ENCODE measurements at regions not wholly inside any gene's neighbourhood (a gene's known extent, or its start where the extent isn't known, plus 50 kb on each side); places are given as distances from the start of the nearest gene placed in this dataset.
A peak's percentile ranks its signal among the peaks of the same experiment; 100 is the strongest.

- DNase-seq (ENCODE audit: low read depth in 6 of 9, low spot score in 9 of 9), result no peak
- no peaks in the 10 kb centered on the region for H3K36me3 ChIP-seq (ENCODE audit: control insufficient read depth in 2 of 2, insufficient read depth in 2 of 2, low read length in 1 of 2)
- H3K4me1 ChIP-seq (ENCODE audit: control insufficient read depth in 2 of 2, insufficient read depth in 2 of 2, low read length in 2 of 2), result peaks cover 11 to 25% of the 10 kb centered on the region in 2 donors
- H3K27ac ChIP-seq (ENCODE audit: low read depth in 1 of 2, low read length in 1 of 2), result no peak overlapping the region
- no peaks in the 10 kb centered on the region for H3K27me3 ChIP-seq (ENCODE audit: control insufficient read depth in 2 of 2, insufficient read depth in 1 of 2, low read length in 1 of 2)
- WGBS, result 93% methylated on average over 7 of the region's 7 CpGs
- H3K9me3 ChIP-seq (ENCODE audit: control insufficient read depth in 2 of 2, insufficient read depth in 1 of 2, low read length in 1 of 2), result peaks cover 0 to 8% of the 10 kb centered on the region in 2 donors
- H3K4me3 ChIP-seq (ENCODE audit: low read length in 2 of 2), result no peak overlapping the region
Measured at GRCh38 chr2:203802342-203803052, 65.1 kb upstream of the CTLA4 start.

GRCh38 chr2:203803053-203803429 lies 64.5 kb upstream of the CTLA4 start:
- no peaks in the 10 kb centered on the region for H3K27me3 ChIP-seq (ENCODE audit: control insufficient read depth in 2 of 2, insufficient read depth in 1 of 2, low read length in 1 of 2)
- peaks cover 11 to 29% of the 10 kb centered on the region in 2 donors for H3K4me1 ChIP-seq (ENCODE audit: control insufficient read depth in 2 of 2, insufficient read depth in 2 of 2, low read length in 2 of 2)
- WGBS, result 97% methylated on average over 1 of the region's 1 CpG
- H3K27ac ChIP-seq (ENCODE audit: low read depth in 1 of 2, low read length in 1 of 2), result no peak overlapping the region
- DNase-seq (ENCODE audit: low read depth in 6 of 9, low spot score in 9 of 9), result no peak
- no peak overlapping the region for H3K4me3 ChIP-seq (ENCODE audit: low read length in 2 of 2)
- peaks cover 0 to 8% of the 10 kb centered on the region in 2 donors for H3K9me3 ChIP-seq (ENCODE audit: control insufficient read depth in 2 of 2, insufficient read depth in 1 of 2, low read length in 1 of 2)
- H3K36me3 ChIP-seq (ENCODE audit: control insufficient read depth in 2 of 2, insufficient read depth in 2 of 2, low read length in 1 of 2), result no peaks in the 10 kb centered on the region

DNA sequence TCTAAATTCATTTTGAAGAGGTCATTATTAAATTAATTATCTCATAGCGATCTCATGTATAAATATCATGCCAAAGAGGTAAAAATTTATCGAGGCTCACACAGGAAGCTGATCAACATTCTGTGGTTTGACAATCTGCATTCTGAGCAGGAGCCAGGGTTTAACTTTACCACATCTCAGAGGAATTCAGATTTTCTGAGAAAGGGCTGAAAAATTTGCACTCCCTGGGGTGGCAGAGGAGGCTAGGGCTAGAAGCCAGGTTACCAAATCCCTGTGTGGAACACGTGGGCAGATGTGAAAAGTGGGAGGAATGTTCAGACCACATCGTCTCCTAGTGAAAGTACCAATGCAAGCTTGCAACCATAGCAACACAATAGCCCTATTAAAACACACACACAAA lies 63.5 kb upstream of the CTLA4 start:
- peaks cover 11 to 28% of the 10 kb centered on the region in 2 donors for H3K4me1 ChIP-seq (ENCODE audit: control insufficient read depth in 2 of 2, insufficient read depth in 2 of 2, low read length in 2 of 2)
- no peaks in the 10 kb centered on the region for H3K36me3 ChIP-seq (ENCODE audit: control insufficient read depth in 2 of 2, insufficient read depth in 2 of 2, low read length in 1 of 2)
- DNase-seq (ENCODE audit: low read depth in 6 of 9, low spot score in 9 of 9), result peak in 1 of 9 donors; percentile 52
- H3K4me3 ChIP-seq (ENCODE audit: low read length in 2 of 2), result no peak overlapping the region
- H3K9me3 ChIP-seq (ENCODE audit: control insufficient read depth in 2 of 2, insufficient read depth in 1 of 2, low read length in 1 of 2), result peaks cover 0 to 8% of the 10 kb centered on the region in 2 donors
- H3K27me3 ChIP-seq (ENCODE audit: control insufficient read depth in 2 of 2, insufficient read depth in 1 of 2, low read length in 1 of 2), result no peaks in the 10 kb centered on the region
- WGBS, result 20% methylated on average over 4 of the region's 4 CpGs
- peak overlapping the region in 1 of 2 donors; percentile 15 for H3K27ac ChIP-seq (ENCODE audit: low read depth in 1 of 2, low read length in 1 of 2)

DNA sequence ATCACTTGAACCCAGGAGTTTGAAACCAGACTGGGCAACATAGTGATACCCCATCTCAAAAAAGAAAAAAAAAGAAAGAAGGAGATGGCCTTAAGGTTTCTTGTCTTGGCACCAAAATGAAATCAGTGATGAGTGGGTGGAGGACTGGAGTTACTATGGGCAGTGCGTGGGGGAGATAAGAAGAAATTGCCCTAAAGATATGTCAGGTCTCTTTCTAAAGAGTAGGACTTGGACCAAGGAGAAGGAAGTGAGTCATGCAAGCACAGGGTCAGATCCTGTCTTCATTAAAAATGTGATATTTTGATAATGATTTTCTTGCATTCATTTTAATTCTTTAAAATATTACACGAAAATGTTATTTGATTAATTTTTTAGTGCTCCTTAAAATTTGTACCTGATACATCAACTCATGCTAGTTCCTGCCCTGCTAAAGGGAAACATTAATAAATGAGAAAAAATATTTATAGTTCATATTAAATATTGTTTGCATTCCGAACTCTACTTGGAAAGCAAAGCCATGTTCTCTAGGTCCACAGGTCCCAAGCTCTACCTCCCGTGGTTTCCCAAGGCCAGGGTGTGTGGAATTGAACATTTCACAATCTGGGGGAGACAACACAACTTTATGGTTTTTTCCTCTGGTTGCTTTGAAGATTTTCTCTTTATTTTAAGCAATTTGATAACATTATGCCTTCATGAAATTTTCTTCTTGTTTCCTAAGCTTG lies 62.6 kb upstream of the CTLA4 start:
- WGBS, result 96% methylated on average over 4 of the region's 4 CpGs

DNA sequence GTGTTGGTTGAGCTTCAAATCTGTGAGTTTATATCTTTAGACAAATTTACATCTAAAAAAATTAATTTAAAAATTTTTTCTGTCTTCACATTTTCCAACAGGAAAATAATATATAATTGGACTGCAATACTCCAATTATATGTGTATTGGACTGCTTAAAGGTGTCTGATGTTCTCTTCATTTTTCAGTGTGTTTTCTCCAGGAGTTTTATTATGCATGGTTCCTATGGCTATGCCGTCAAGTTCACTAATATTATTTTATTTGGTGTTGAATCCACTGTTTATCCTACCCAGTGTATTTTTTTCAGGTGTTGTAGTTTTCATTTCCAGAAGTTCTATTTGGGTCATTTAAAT lies 62.1 kb upstream of the CTLA4 start:
- H3K9me3 ChIP-seq (ENCODE audit: control insufficient read depth in 2 of 2, insufficient read depth in 1 of 2, low read length in 1 of 2), result peaks cover 0 to 8% of the 10 kb centered on the region in 2 donors
- H3K27ac ChIP-seq (ENCODE audit: low read depth in 1 of 2, low read length in 1 of 2), result no peak overlapping the region
- no peaks in the 10 kb centered on the region for H3K36me3 ChIP-seq (ENCODE audit: control insufficient read depth in 2 of 2, insufficient read depth in 2 of 2, low read length in 1 of 2)
- no peaks in the 10 kb centered on the region for H3K27me3 ChIP-seq (ENCODE audit: control insufficient read depth in 2 of 2, insufficient read depth in 1 of 2, low read length in 1 of 2)
- H3K4me3 ChIP-seq (ENCODE audit: low read length in 2 of 2), result no peak overlapping the region
- no peak for DNase-seq (ENCODE audit: low read depth in 6 of 9, low spot score in 9 of 9)
- WGBS, result 92% methylated on average over 1 of the region's 1 CpG
- H3K4me1 ChIP-seq (ENCODE audit: control insufficient read depth in 2 of 2, insufficient read depth in 2 of 2, low read length in 2 of 2), result peaks cover 11 to 26% of the 10 kb centered on the region in 2 donors

More for the DNA sequence above, 62.6 kb upstream of the CTLA4 start:
- Histone ChIP-seq H3K9me3 (ENCODE audit: control insufficient read depth in 2 of 2, insufficient read depth in 1 of 2, low read length in 1 of 2) (peaks cover 0 to 8% of the 10 kb centered on the region in 2 donors), H3K36me3 (ENCODE audit: control insufficient read depth in 2 of 2, insufficient read depth in 2 of 2, low read length in 1 of 2) (no peaks in the 10 kb centered on the region), H3K4me3 (ENCODE audit: low read length in 2 of 2) (no peak overlapping the region), H3K4me1 (ENCODE audit: control insufficient read depth in 2 of 2, insufficient read depth in 2 of 2, low read length in 2 of 2) (peaks cover 11 to 26% of the 10 kb centered on the region in 2 donors), H3K27me3 (ENCODE audit: control insufficient read depth in 2 of 2, insufficient read depth in 1 of 2, low read length in 1 of 2) (no peaks in the 10 kb centered on the region), H3K27ac (ENCODE audit: low read depth in 1 of 2, low read length in 1 of 2) (no peak overlapping the region)
- no peak for DNase-seq (ENCODE audit: low read depth in 6 of 9, low spot score in 9 of 9)

DNA sequence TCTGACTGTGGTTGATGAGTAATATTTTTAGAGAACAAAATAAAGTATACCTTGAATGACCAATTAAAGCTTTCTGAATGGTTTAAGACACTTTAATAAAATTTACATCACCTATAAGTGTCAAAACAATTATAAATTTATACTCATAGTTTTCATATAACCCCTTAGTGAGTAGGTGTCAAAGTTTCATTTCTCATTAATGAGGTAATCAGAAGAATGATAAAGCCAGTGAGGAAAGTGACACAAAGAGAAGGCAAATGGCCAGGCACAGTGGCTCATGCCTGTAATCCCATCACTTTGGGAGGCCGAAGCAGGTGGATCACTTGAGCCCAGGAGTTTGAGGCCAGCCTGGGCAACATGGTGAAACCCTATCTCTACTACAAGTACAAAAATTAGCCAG lies 60.8 kb upstream of the CTLA4 start:
- Histone ChIP-seq H3K27me3 (ENCODE audit: control insufficient read depth in 2 of 2, insufficient read depth in 1 of 2, low read length in 1 of 2) (no peaks in the 10 kb centered on the region), H3K9me3 (ENCODE audit: control insufficient read depth in 2 of 2, insufficient read depth in 1 of 2, low read length in 1 of 2) (peaks cover 0 to 5% of the 10 kb centered on the region in 2 donors), H3K27ac (ENCODE audit: low read depth in 1 of 2, low read length in 1 of 2) (no peak overlapping the region), H3K36me3 (ENCODE audit: control insufficient read depth in 2 of 2, insufficient read depth in 2 of 2, low read length in 1 of 2) (no peaks in the 10 kb centered on the region), H3K4me1 (ENCODE audit: control insufficient read depth in 2 of 2, insufficient read depth in 2 of 2, low read length in 2 of 2) (peaks cover 13 to 30% of the 10 kb centered on the region in 2 donors), H3K4me3 (ENCODE audit: low read length in 2 of 2) (no peak overlapping the region)
- 96% methylated on average over 1 of the region's 1 CpG for WGBS
- no peak for DNase-seq (ENCODE audit: low read depth in 6 of 9, low spot score in 9 of 9)

DNA sequence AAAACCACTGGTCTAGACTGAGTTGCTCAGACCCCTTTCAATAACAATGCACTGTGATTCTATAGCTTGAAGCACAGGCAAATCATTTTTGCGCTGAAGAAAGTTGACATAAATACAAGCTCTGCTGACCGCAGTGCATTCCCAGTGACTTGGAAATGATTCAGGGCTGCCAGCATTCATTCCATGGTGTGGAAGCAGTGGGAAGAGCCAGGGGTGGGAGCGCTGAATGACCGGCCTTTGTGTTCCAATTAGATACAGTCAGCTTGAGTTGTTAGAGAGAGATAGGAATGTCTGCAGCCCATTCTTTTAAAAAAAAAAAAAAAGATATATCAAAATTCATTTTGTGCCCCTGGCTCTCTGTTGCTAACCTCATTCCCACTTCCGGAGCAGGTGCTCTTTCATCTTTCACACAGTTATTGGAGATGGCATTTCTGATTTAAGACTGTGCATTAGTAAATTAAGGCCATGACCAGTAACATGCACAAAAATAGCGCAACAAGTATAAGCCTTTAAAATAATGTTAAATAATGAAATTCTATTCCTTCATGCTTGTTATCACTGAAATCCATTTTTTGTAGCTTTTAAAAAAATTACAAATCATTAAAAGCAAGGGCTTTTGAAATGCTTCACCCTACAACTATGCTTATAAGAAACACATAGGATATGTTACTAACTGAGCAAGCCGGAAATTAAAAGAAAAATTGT lies 59.4 kb upstream of the CTLA4 start:
- H3K4me3 ChIP-seq (ENCODE audit: low read length in 2 of 2), result no peak overlapping the region
- H3K27ac ChIP-seq (ENCODE audit: low read depth in 1 of 2, low read length in 1 of 2), result no peak overlapping the region
- 88% methylated on average over 7 of the region's 7 CpGs for WGBS
- DNase-seq (ENCODE audit: low read depth in 6 of 9, low spot score in 9 of 9), result no peak
- H3K36me3 ChIP-seq (ENCODE audit: control insufficient read depth in 2 of 2, insufficient read depth in 2 of 2, low read length in 1 of 2), result no peaks in the 10 kb centered on the region
- H3K27me3 ChIP-seq (ENCODE audit: control insufficient read depth in 2 of 2, insufficient read depth in 1 of 2, low read length in 1 of 2), result no peaks in the 10 kb centered on the region
- H3K4me1 ChIP-seq (ENCODE audit: control insufficient read depth in 2 of 2, insufficient read depth in 2 of 2, low read length in 2 of 2), result peaks cover 12 to 35% of the 10 kb centered on the region in 2 donors
- peaks cover 0 to 5% of the 10 kb centered on the region in 2 donors for H3K9me3 ChIP-seq (ENCODE audit: control insufficient read depth in 2 of 2, insufficient read depth in 1 of 2, low read length in 1 of 2)

GRCh38 chr2:203809084-203809521 lies 58.5 kb upstream of the CTLA4 start:
- Histone ChIP-seq H3K27ac (ENCODE audit: low read depth in 1 of 2, low read length in 1 of 2) (no peak overlapping the region), H3K36me3 (ENCODE audit: control insufficient read depth in 2 of 2, insufficient read depth in 2 of 2, low read length in 1 of 2) (no peaks in the 10 kb centered on the region), H3K27me3 (ENCODE audit: control insufficient read depth in 2 of 2, insufficient read depth in 1 of 2, low read length in 1 of 2) (no peaks in the 10 kb centered on the region), H3K4me3 (ENCODE audit: low read length in 2 of 2) (no peak overlapping the region), H3K4me1 (ENCODE audit: control insufficient read depth in 2 of 2, insufficient read depth in 2 of 2, low read length in 2 of 2) (peaks cover 17 to 37% of the 10 kb centered on the region in 2 donors), H3K9me3 (ENCODE audit: control insufficient read depth in 2 of 2, insufficient read depth in 1 of 2, low read length in 1 of 2) (peaks cover 0 to 5% of the 10 kb centered on the region in 2 donors)
- WGBS, result 94% methylated on average over 2 of the region's 2 CpGs
- no peak for DNase-seq (ENCODE audit: low read depth in 6 of 9, low spot score in 9 of 9)

GRCh38 chr2:203809991-203810510 lies 57.5 kb upstream of the CTLA4 start:
- H3K4me1 ChIP-seq (ENCODE audit: control insufficient read depth in 2 of 2, insufficient read depth in 2 of 2, low read length in 2 of 2), result peaks cover 23 to 41% of the 10 kb centered on the region in 2 donors
- H3K4me3 ChIP-seq (ENCODE audit: low read length in 2 of 2), result no peak overlapping the region
- no peak overlapping the region for H3K27ac ChIP-seq (ENCODE audit: low read depth in 1 of 2, low read length in 1 of 2)
- 97% methylated on average over 3 of the region's 3 CpGs for WGBS
- no peaks in the 10 kb centered on the region for H3K36me3 ChIP-seq (ENCODE audit: control insufficient read depth in 2 of 2, insufficient read depth in 2 of 2, low read length in 1 of 2)
- H3K27me3 ChIP-seq (ENCODE audit: control insufficient read depth in 2 of 2, insufficient read depth in 1 of 2, low read length in 1 of 2), result no peaks in the 10 kb centered on the region
- no peak for DNase-seq (ENCODE audit: low read depth in 6 of 9, low spot score in 9 of 9)
- H3K9me3 ChIP-seq (ENCODE audit: control insufficient read depth in 2 of 2, insufficient read depth in 1 of 2, low read length in 1 of 2), result peaks cover 0 to 5% of the 10 kb centered on the region in 2 donors

All from thymus (tissue), 11 donors.